ENCODE measurements at regions not wholly inside any gene's neighbourhood (a gene's known extent, or its start where the extent isn't known, plus 50 kb on each side); places are given as distances from the start of the nearest gene placed in this dataset.

- H3K9me3 ChIP-seq (ENCODE audit: insufficient read depth in 2 of 2, low read depth in 1 of 2, low read length in 1 of 2): no peaks in the 10 kb centered on the region
- H3K9ac ChIP-seq (replicated peaks in 1 of 4; ENCODE audit: extremely low read depth in 1 of 4, low read depth in 3 of 4, low read length in 3 of 4): no peak overlapping the region
- H3K4me1 ChIP-seq (replicated peaks in 1 of 4; ENCODE audit: control insufficient read depth in 3 of 4, insufficient read depth in 4 of 4, low read length in 3 of 4): peaks cover 7 to 16% (median 14%) of the 10 kb centered on the region in 4 experiments
- no peaks in the 10 kb centered on the region for H3K79me2 ChIP-seq (ENCODE audit: control insufficient read depth in 1 of 2, insufficient read depth in 2 of 2, low read length in 2 of 2)
- H3K23ac ChIP-seq (ENCODE audit: insufficient read length): no peak overlapping the region
- H3K27me3 ChIP-seq (replicated peaks in 1 of 4; ENCODE audit: control insufficient read depth in 3 of 4, extremely low read depth in 1 of 4, insufficient read depth in 3 of 4, low read length in 3 of 4): peaks cover 0 to 5% (median 2%) of the 10 kb centered on the region in 4 experiments; a peak in 3 of 7 replicates
- no peak overlapping the region for H2AK5ac ChIP-seq (ENCODE audit: low read depth, low read length)
- H4K20me1 ChIP-seq (replicated peaks in 1 of 2; ENCODE audit: control insufficient read depth in 1 of 2, insufficient read depth in 2 of 2, low read length in 2 of 2): no peaks in the 10 kb centered on the region
- no peaks in the 10 kb centered on the region for H3K36me3 ChIP-seq (ENCODE audit: control insufficient read depth in 2 of 4, insufficient read depth in 4 of 4, low read length in 3 of 4)
- no peak overlapping the region for H4K91ac ChIP-seq (replicated peaks; ENCODE audit: insufficient read length, low read length)
- 88% methylated on average over 1 of the region's 1 CpG; no CpG with 5 or more reads in 1 of the 2 experiments for WGBS, 2 experiments (ENCODE audit: extremely low coverage in 1 of 2, insufficient coverage in 1 of 2, insufficient read length in 1 of 2, insufficient replicate concordance in 2 of 2, low coverage in 1 of 2, low lambda C conversion rate in 2 of 2, missing lambda C conversion rate in 1 of 2)
- no peak for FAIRE-seq
- H4K8ac ChIP-seq (ENCODE audit: extremely low read depth, insufficient read depth, low read length): no peak overlapping the region; the same call in 1 of the 2 replicates
- H3K14ac ChIP-seq (ENCODE audit: insufficient read length): no peak overlapping the region
- ChIA-PET CTCF (ENCODE audit: partially characterized antibody) (interaction anchor here (0.7 to 5.0 kb wide), 15 partner anchors 8 to 259 kb away, joined by 3 to 49 read pairs (median 3); no protein-coding TSS in a partner anchor), POLR2A (ENCODE audit: partially characterized antibody) (no interaction called here)
- no peak overlapping the region for H2BK5ac ChIP-seq (ENCODE audit: low read depth, low read length)
- H2BK20ac ChIP-seq (ENCODE audit: low read length): no peak overlapping the region
- no peak overlapping the region for H2BK15ac ChIP-seq (ENCODE audit: low read length)
- no peak overlapping the region for H3K4me3 ChIP-seq (ENCODE audit: extremely low read depth in 1 of 4, insufficient read depth in 2 of 4, low read depth in 3 of 4, low read length in 4 of 4)
- no peak overlapping the region for H2BK120ac ChIP-seq (replicated peaks; ENCODE audit: low read depth, low read length)
- no peak overlapping the region for H3K18ac ChIP-seq (ENCODE audit: extremely low read depth, low read length)
- no peak overlapping the region for H2AFZ ChIP-seq (ENCODE audit: low read length)
- DNase-seq (ENCODE audit: low read depth in 1 of 2, low spot score in 2 of 2): no peak
- no peak overlapping the region for H3K56ac ChIP-seq (replicated peaks; ENCODE audit: insufficient read length, low read depth, low read length)
- no peak overlapping the region for H3K27ac ChIP-seq (ENCODE audit: low read depth, low read length)
- no peak overlapping the region for H4K5ac ChIP-seq (ENCODE audit: insufficient read length, low read depth, low read length)
- H3K4me2 ChIP-seq (ENCODE audit: insufficient read depth in 1 of 2, low read depth in 2 of 2, low read length in 2 of 2): no peak overlapping the region
- H2BK12ac ChIP-seq (ENCODE audit: low read depth, low read length): no peak overlapping the region
- H3K23me2 ChIP-seq (ENCODE audit: low read depth, low read length): no peaks in the 10 kb centered on the region
- no peak overlapping the region for H3K4ac ChIP-seq (replicated peaks; ENCODE audit: insufficient read length, low read depth, low read length)
- H3K79me1 ChIP-seq (ENCODE audit: low read depth, low read length): no peaks in the 10 kb centered on the region
- TF ChIP-seq EP300 (IDR thresholded peaks at IDR 0.05; ENCODE audit: borderline replicate concordance in 1 of 2, low read depth in 2 of 2, low read length in 2 of 2) (no peak), SP1 (IDR thresholded peaks at IDR 0.05; ENCODE audit: low read depth, low read length) (no peak), GTF2F1 (IDR thresholded peaks at IDR 0.05; ENCODE audit: borderline replicate concordance, low read depth, low read length) (no peak), BCL11A (IDR thresholded peaks at IDR 0.05; ENCODE audit: low read depth in 2 of 2, low read length in 2 of 2) (no peak), NANOG (IDR thresholded peaks at IDR 0.05; ENCODE audit: insufficient read depth, low read depth, low read length, poor library complexity, severe bottlenecking) (no peak), CTCF (IDR thresholded peaks at IDR 0.05; ENCODE audit: control extremely low read depth in 1 of 3, insufficient read depth in 1 of 3, low read depth in 1 of 3, low read length in 3 of 3) (no peak), BACH1 (IDR thresholded peaks at IDR 0.05; ENCODE audit: low read length) (no peak), E2F6 (IDR thresholded peaks at IDR 0.05) (no peak), SP4 (IDR thresholded peaks at IDR 0.05; ENCODE audit: low read length) (no peak), ASH2L (IDR thresholded peaks at IDR 0.05; ENCODE audit: low read length) (no peak), RNF2 (IDR thresholded peaks at IDR 0.05; ENCODE audit: borderline replicate concordance, low read depth, low read length, missing control alignments, poor library complexity, severe bottlenecking) (no peak)
Observed at GRCh38 chr3:193971966-193972365, 164.0 kb upstream of the HES1 start.

All from H1 (cell line).